Femur (tissue), 1 donor: ENCODE measurements at regions not wholly inside any gene's neighbourhood (a gene's known extent, or its start where the extent isn't known, plus 50 kb on each side); places are given as distances from the start of the nearest gene placed in this dataset.
"Not testable (repeated sequence)": the region's sequence is repeated elsewhere in the genome, so short reads cannot be mapped to it uniquely, and the experiment has no call there.

ENCODE experiments used
- DNase-seq: peaks from one replicate; pipeline ENCODE4 v3.0.0-alpha.2; 2017

DNA sequence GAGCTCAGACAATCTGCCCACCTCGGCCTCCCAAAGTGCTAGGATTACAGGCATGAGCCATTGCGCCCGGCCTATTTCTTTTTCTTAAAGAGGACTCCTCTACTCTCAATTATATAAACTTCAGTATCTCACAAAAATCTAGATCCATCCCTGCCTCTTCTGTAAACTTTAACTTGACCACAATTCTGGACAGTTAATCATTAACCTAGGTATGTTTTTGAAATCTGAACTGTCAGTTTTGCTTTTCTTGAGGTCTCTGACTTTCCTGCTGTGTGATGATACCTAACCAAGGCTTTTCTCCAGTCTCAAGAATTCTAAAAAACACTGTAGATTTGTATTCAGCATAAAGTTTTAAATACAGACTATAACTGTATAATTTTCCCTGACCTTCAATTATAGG is 388.2 kb upstream of the SYNCRIP start:
- DNase-seq, result no peak

DNA sequence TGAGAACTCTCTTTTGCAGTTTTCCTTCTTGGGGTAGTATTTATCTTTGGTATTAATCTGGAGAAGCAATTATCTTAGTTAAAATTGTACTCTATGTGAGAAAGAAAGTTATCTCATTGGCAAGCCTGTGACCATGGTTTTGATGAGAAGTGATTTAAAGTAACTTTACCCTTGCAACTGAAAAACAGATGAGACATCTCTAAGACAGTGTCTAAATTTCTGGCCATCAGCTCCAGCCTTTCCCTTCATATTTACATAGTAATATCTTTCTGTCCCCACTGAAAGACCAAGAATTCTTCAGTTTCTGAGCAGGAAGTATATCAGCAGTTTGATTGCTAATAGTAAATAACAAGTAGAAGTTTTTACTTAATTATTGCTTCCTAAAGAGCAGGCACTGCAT is 386.1 kb upstream of the SYNCRIP start:
- no peak for DNase-seq

DNA sequence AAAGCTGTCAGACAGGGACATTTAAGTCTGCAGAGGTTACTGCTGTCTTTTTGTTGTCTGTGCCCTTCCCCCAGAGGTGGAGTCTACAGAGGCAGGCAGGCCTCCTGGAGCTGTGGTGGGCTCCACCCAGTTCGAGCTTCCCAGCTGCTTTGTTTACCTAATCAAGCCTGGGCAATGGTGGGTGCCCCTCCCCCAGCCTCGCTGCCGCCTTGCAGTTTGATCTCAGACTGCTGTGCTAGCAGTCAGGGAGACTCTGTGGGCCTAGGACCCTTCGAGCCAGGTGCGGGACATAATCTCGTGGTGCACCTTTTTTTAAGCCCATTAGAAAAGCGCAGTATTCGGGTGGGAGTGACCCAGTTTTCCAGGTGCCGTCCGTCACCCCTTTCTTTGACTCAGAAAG is 384.2 kb upstream of the SYNCRIP start:
- not testable (repeated sequence) for DNase-seq

DNA sequence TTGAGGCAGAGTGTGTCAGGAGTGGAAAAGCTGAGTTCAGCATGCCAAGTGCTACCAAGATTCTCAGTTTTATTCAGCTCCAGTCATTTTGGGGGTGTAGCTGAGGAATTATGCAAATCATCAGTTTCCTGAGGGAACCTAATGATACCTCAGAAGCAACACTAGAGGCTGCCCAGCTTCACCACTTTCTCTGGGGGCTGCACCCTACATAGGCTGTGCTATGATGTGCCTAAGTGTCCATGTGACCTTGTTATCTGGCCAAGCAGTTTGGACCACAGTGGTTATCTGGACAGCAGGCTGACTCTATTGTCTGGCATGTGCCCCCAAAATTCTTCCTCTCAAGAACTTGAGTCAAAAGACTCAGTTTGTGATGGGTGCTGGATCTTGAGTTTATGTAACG is 374.6 kb upstream of the SYNCRIP start:
- DNase-seq, result no peak

DNA sequence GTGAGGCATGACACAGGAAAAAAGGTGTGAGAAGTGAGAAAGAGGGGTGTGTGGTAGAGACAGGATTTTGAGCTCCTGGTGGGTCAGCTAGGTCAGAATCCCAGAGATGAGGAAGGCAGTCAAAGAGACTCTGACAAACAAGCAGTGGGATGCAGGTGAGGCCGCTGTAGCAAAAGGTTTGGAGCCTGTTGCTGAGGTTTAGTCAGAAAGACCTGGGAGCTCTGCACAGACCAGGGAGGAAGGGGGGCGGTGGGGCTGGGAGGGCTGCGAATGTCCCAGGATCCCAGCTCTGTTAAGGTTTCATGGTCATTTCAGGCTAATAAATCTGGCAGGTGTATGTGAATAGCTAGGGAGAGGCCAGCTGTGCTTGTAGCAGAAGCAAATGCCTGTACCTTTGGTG is 373.9 kb upstream of the SYNCRIP start:
- DNase-seq, result no peak

DNA sequence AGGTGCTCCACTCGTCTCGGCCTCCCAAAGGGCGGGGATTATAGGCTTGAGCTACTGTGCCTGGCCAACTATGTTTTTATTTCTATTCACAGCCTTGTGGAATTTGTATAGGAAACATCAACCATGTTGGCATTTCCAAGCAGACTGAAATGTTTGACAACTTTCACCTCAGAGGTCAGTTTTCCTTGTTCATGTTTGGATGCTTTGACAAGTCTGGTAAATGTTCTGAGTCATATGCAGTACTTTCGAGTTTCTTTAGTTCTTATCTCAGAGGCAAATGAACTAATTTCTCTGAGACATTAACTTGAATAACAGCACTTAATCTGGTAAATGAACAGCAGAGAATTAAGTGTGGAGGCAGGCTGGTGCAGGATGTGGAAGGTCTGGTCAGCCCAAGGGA is 373.4 kb upstream of the SYNCRIP start:
- DNase-seq, result no peak

DNA sequence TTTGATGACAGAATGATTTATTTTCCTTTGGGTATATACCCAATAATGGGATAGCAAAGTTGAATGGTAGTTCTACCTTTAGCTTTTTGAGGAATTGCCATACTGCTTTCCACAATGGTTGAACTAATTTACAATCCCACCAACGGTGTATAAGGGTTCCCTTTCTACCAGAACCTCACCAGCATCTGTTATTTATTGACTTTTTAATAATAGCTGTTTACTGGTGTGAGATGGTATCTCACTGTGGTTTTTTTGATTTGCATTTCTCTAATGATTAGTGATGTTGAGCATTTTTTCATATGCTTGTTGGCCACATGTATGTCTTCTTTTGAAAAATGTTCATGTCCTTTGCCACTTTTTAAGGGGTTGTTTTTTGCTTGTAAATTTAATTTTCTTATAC is 370.3 kb upstream of the SYNCRIP start:
- not testable (repeated sequence) for DNase-seq

DNA sequence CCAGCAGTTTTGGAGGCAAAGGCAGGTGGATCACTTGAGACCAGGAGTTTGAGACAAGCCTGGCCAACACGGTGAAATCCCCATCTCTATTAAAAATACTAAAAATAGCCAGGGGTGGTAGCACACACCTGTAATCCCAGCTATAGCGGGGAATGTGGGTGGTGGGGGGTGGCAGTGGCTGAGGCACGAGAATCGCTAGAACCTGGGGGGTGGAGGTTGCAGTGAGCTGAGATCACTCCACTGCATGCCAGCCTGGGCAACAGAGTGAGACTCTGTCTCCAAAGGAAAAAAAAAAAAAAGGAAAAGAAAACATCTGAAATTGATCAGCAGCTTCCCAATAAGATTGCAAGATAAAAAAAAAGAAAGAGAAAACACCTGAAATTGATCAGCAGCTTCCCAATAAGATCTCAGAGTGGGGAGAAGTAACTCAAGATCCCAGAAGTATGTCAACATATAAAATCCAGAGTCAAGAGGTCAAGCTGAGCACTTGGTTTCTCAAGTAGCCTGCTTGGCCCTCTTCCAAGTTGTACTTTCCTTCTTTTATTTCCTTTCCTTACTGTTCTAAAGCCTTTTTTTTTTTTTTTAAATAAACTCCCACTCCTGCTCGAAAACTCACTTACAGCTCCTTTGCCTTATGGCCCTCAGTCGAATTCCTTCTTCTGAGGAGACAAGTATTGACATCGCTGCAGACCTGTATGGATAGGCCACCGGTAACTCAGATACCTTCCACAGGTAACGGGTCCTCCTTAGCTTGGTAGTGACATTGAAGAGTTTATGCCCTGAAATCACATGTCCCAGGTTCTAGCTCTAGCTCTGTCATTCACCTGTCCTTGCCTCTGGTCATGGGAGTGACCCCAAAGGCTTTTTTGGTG is 368.5 kb upstream of the SYNCRIP start:
- no peak for DNase-seq

DNA sequence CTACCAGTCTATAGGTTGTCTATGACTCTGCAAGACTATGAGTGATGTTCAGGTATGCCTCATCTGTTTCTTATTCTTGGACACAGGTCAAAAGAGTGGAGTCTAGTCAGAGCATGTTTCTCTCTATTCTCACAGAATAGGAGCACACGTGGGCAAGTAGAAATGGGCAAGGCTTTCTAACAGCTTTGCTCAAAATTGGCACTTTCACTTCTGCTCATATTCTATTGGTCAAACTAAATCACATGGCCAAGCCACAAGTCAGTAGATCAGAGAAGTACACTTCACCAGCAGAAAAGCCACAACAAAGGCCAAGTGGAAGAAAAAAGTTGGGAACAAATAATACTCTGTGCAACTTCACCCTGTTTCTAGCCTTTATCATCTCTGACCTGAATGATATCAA is 354.5 kb upstream of the SYNCRIP start:
- no peak for DNase-seq

DNA sequence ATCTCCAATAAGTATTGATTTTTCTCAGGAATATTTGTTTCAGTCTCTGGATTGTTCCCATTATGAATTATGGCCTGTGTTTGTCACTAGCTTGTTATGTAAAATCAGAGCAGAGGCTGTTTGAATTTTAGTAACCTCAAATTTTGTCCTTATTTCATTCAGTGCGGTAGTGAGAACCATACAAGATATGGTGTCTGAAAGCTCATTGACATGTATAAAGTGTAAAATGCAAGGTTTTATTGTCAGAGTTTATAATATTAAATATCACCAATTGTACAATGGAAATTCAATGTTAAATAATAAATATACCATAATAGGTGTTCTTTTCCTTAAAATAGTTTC is 353.3 kb upstream of the SYNCRIP start:
- no peak for DNase-seq

DNA sequence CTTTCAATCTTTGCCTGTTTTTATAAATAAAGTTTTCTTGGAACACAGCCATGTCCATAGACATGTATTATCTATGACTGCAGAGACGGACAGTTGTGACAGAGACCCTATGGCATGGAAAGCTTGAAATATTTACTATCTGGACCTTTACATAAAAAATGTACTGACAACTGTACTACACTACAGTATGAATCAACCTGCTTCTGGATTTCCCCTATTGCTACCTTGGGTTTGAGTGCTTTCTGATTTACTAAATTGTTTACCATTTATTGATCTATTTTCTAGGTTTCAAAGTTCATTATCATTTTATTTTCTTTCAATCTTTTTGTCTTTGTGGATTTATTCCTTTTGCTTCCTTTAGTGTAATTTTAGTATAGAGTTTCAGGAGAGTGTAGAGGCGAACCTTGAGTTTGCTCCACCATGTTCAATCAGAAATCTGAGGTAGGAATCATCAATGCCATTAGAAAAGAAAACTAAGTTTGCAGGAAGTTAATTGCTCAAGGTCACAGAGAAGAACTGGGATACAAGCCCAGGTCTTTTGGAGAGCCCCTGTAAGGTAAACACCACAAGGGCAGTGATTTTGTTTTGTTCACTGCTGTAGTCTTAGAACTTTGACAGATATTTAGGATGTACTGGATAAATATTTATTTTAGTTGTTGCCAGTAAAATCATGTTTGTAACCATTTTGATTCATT is 352.8 kb upstream of the SYNCRIP start:
- no peak for DNase-seq

DNA sequence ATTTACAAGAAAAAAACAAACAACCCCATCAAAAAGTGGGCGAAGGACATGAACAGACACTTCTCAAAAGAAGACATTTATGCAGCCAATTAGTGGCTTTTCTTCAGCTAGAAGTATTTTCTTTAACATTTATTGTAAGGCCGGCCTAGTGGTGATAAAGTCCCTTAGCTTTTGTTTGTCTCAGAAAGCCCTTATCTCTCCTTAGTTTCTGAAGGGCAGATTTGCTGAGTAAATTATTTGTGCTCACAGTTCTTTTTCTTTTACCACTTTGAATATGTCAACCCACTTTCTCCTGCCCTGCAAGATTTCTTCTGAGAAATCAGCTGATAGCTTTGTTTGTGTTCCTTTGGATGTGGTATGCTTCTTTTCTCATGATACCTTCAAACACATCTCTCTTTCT is 344.0 kb upstream of the SYNCRIP start:
- no peak for DNase-seq

DNA sequence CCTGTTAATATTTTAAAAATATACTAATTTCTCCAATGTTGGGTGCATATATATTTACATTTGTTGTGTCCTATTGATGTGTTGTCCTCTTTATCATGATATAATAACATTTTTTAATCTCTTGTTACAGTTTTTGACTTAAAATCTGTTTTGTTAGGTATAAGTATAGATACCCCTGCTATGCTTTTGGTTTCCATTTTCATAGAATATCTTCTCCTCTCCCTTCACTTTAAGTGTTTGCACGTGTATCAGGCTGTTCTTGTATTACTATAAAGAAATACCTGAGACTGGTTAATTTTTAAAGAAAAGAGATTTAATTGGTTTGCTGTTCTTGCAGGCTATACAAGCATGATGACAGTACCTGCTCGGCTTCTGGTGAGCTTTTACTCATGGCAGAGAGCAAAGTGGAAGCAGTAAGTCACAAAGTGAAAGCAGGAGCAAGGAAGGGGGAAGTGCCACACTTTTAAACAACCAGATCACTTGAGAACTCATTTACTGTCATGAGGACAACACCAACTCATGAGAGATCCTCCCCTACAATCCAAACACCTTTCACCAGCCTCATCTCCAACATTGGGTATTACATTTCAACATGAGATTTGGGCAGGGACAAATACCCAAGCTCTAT is 340.5 kb upstream of the SYNCRIP start:
- no peak for DNase-seq

DNA sequence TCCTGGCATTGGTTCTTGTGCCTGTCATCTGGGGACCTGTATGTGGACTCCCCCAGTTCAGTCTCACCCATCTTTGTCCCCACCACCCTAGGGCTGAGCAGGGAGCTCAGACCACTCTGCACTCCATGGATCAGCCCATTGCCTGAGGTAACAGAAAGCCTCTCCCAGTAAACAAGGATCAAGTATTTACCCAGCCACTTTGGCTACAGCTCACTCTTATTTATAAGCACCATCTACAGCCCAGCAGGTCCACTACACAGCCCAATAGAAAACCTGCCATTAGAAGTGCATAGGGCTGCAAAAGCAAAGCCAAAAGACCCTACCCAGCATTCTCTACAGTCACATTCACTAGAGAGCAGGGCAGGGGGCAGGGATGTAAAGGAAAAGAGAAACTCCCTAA is 335.0 kb upstream of the SYNCRIP start:
- no peak for DNase-seq

DNA sequence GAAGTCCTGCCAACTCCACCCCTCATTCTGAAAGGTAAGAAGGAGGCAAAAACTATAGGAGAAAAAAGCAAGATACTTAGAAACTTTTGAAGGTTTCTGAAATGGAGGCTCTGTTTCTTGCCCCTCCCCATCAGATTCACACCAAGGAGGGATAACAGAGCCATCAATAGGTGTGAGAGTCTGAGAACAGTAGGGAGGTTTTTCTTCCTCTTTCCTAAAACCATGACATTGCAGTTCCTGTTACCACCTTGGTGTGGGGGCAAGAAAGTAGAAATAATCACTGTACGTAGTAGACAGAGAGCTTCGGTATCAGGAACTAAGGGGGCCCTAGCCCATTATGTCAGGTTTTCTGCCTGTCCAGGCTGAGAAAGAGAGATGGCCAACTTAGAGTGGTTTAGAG is 333.3 kb upstream of the SYNCRIP start:
- no peak for DNase-seq

DNA sequence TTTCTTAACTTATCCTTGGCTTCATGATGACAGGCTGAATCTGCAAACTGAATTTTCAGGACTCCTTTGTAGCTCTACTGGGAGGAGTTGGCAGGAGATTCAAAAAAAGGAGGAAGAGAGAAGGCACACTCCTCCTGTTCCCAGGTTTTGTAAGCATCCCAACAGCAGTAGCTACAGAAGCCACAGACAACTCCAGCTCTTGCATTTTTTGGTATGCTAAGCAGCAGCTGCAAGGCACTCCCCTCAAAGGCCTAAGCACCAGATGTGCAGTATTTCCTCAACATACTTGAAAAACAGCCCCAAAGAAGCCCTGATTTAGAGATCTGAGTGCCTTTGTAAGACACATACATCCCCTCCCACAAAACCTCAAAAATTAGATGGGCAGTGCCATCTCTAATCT is 328.6 kb upstream of the SYNCRIP start:
- no peak for DNase-seq

DNA sequence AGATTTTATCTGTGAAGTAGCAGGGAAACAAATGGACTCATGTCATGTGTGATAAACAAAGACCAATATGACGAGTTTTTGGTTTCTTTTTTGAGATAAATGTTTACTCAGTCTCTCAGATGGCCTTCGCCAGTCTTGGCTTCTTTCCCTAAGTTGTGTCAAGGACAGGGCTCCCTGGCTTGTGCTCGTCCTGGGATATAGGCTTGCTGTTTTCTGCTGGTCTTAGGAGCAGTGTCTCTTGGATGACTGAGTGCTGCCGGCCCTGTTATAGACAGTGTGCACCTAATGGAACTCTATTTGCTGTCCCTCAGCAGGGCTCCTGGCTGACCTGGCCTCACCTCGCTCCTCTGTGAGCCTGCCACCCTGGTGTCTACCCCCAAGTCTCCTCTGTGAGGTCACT is 324.1 kb upstream of the SYNCRIP start:
- DNase-seq, result no peak

DNA sequence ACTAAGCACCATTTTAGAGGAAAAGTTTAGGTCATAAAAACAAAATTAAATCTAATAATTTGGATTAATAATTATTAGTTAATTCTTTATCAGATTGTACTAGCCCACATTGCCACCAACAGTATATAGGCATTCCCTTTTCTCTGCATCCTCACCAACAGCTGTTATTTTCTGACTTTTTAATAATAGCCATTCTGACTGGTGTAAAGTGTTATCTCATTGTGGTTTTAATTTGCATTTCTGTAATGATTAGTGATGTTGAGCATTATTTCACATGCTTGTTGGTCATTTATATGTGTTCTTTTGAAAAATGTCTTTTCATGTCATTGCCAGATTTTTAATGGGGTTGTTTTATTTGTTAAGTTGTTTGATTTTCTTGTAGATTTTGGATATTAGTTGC is 319.1 kb upstream of the SYNCRIP start:
- DNase-seq, result no peak

DNA sequence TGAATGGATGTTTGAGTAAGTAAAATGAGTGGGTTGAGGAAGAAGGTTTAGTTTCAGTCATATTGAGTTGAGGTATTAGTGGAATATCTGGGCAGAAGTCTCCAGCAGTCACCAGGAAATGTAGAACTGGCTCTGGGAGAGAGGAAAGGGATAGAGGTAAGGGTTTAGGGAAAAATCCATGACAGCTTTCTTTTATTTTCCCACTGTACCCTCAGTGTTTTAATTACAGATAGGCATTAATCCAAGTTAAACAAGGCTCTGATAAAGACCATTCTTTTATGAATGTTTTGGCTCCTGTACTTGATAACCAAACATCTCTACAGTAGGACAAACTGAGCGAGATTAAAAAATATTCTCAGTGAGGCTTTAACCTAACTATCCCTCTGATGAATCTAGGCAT is 318.4 kb upstream of the SYNCRIP start:
- no peak for DNase-seq

DNA sequence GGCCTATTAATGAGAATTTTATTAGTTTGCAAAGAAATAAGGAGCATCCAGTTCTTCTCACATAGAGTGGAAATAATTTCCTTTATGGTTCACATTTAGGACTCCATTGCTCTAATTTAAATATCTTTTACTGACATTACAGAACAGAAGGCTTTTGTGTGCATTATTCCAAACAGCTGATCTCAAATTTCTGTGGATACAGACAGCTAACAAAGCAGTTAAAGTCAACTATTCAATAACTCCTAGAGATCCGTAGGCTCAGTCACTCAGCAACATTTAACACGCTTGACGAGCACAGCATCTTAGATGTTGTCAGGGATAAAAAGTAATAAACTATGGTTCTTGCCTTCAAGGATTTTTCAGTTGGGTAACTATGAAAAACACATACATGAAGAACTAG is 305.8 kb upstream of the SYNCRIP start:
- DNase-seq, result no peak

DNA sequence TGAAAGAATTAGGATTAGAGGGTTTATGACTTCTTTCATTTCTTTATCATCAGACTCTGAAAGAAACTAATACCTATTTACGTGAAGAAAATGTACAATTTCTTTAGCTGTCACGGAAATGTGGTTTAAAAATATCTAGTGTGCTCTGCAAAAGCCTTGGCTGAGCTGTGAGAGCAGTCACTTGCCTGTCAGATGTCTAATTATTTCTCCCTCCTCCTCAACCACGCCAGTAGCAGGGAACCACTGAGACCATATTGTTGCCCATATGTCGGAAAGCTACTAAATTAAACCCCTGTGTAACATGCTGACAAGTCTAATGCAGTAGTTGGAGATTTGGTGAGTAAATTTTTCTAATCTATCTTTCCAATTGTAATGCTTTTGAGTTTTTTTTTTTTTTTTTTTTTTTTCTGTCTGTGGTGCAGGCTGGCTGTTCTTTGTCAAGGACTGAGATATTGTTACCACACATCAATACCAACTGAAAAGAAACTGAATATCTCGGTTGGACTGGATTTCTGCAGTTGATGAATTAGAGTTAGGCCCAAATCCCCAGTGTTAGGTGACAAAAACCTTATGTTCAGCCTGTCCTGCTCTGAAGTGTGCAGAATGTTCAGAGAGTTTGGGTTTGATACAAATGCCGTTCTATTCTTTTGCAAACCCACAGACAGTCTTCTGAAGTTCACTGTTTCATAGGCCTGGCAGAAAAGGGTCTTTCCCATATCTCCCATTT is 302.9 kb upstream of the SYNCRIP start:
- DNase-seq, result no peak

DNA sequence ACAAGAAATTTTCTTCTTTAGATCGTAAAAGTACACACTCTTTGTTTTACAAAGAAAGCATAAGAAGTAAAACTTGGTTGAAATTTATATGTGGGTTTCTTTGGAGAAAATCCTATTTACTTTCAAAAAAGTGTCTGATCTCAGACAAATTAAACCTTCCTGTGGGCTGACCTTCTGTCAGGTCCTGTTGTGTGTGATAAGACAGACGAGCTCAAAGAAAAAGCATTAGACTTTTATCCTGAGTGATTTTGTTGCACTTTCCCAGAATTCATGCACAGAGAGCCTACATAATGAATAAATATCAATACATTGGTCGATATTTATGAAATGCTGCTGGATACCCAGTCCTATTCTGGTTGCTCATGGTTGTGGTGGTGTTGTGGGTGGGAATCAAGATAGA is 302.1 kb upstream of the SYNCRIP start:
- no peak for DNase-seq

DNA sequence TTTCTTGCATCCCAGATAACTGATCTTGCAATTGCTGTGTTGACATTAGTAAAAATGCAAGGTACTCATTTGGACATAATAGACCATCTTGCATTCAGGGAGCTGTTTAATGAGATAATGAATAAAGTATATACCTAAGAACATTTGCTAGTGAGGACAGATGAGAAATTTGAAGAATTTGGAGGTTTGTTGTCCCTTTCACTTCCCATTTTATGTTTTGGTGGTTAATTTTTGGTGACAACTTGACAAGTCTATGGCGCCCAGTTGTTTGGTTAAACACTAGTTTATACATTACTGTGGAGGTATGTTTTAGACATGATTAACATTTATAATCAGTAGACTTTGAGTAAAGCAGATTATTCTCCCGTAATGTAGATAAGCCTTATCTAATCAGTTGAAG is 300.2 kb upstream of the SYNCRIP start:
- DNase-seq, result no peak

DNA sequence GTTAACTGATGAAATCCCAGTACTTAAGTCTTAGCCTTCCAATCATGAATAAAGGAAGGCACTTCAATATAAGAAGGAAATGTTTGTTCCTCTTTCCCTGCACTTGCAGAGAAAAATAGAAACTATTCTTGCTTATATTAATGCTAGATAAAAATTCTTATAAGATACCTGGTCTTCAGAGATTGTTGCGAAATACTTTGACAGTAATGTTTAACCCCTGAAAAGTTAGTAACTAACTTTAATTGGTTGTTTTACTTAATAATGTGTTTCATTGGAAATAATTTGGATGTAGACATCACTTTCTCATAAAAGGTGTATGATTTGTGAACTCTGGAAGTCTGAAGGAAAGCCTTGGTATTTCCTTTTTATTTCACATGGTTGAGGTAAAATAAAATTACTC is 294.2 kb upstream of the SYNCRIP start:
- no peak for DNase-seq
